Skeletal muscle satellite cell (primary cell): ENCODE measurements at regions not wholly inside any gene's neighbourhood (a gene's known extent, or its start where the extent isn't known, plus 50 kb on each side); places are given as distances from the start of the nearest gene placed in this dataset.

ENCODE experiments used
- H3K27me3 ChIP-seq: 2 replicates; pipeline ENCODE4 v1.7.0; 2013; ENCODE audit warnings: low read length; ENCODE audit not compliant: control insufficient read depth, insufficient read depth
- H3K36me3 ChIP-seq: 2 replicates; pipeline ENCODE4 v1.7.0; 2013; ENCODE audit warnings: mild to moderate bottlenecking, control low read depth, low read length; ENCODE audit not compliant: insufficient read depth
- H3K4me1 ChIP-seq: 2 replicates; pipeline ENCODE4 v1.7.0; 2013; ENCODE audit warnings: low read length; ENCODE audit not compliant: control insufficient read depth, insufficient read depth
- H3K4me2 ChIP-seq: 2 replicates; pipeline ENCODE4 v1.7.0; 2013; ENCODE audit warnings: mild to moderate bottlenecking, low read length
- H3K4me3 ChIP-seq: 2 replicates; pipeline ENCODE4 v1.7.0; 2013; ENCODE audit warnings: low read length
- H3K9ac ChIP-seq: 2 replicates; pipeline ENCODE4 v1.7.0; 2013; ENCODE audit warnings: mild to moderate bottlenecking, low read depth, low read length, moderate library complexity
- H3K9me3 ChIP-seq: replicated peaks from 2 replicates; pipeline ENCODE4 v1.7.0; 2013; ENCODE audit warnings: mild to moderate bottlenecking, control low read depth, low read length

GRCh38 chr2:150156415-150156814 is 331.1 kb downstream of the RND3 start:
- H3K9ac ChIP-seq: no peak overlapping the region
- H3K4me1 ChIP-seq: no peaks in the 10 kb centered on the region
- H3K4me3 ChIP-seq: no peak overlapping the region
- no peaks in the 10 kb centered on the region for H3K36me3 ChIP-seq
- no peak overlapping the region for H3K4me2 ChIP-seq
- H3K9me3 ChIP-seq: no peaks in the 10 kb centered on the region
- H3K27me3 ChIP-seq: no peaks in the 10 kb centered on the region

GRCh38 chr2:150154308-150154797 is 333.1 kb downstream of the RND3 start:
- H3K27me3 ChIP-seq: no peaks in the 10 kb centered on the region
- H3K4me2 ChIP-seq: no peak overlapping the region
- H3K4me1 ChIP-seq: no peaks in the 10 kb centered on the region
- H3K9me3 ChIP-seq: no peaks in the 10 kb centered on the region
- H3K36me3 ChIP-seq: no peaks in the 10 kb centered on the region
- H3K9ac ChIP-seq: no peak overlapping the region
- H3K4me3 ChIP-seq: no peak overlapping the region

- no peak overlapping the region for H3K9ac ChIP-seq
- no peaks in the 10 kb centered on the region for H3K9me3 ChIP-seq
- no peak overlapping the region for H3K4me3 ChIP-seq
- no peaks in the 10 kb centered on the region for H3K27me3 ChIP-seq
- H3K36me3 ChIP-seq: no peaks in the 10 kb centered on the region
- H3K4me2 ChIP-seq: no peak overlapping the region
- H3K4me1 ChIP-seq: no peaks in the 10 kb centered on the region
Measured at GRCh38 chr2:150153646-150154307, 333.7 kb downstream of the RND3 start.

- peaks cover 3% of the 10 kb centered on the region for H3K9me3 ChIP-seq
- no peak overlapping the region for H3K4me2 ChIP-seq
- H3K4me3 ChIP-seq: no peak overlapping the region
- H3K36me3 ChIP-seq: no peaks in the 10 kb centered on the region
- H3K9ac ChIP-seq: no peak overlapping the region
- H3K27me3 ChIP-seq: no peaks in the 10 kb centered on the region
- no peaks in the 10 kb centered on the region for H3K4me1 ChIP-seq
Measured at GRCh38 chr2:150152230-150152629, 335.2 kb downstream of the RND3 start.

GRCh38 chr2:150150144-150150543 is 337.3 kb downstream of the RND3 start:
- H3K27me3 ChIP-seq: no peaks in the 10 kb centered on the region
- no peak overlapping the region for H3K9ac ChIP-seq
- peaks cover 10% of the 10 kb centered on the region for H3K9me3 ChIP-seq
- no peaks in the 10 kb centered on the region for H3K36me3 ChIP-seq
- peaks cover 2% of the 10 kb centered on the region for H3K4me1 ChIP-seq
- H3K4me3 ChIP-seq: no peak overlapping the region
- H3K4me2 ChIP-seq: no peak overlapping the region

- Histone ChIP-seq H3K4me2 (no peak overlapping the region), H3K4me1 (peaks cover 18% of the 10 kb centered on the region), H3K4me3 (no peak overlapping the region), H3K36me3 (no peaks in the 10 kb centered on the region), H3K27me3 (no peaks in the 10 kb centered on the region), H3K9me3 (peaks cover 10% of the 10 kb centered on the region), H3K9ac (no peak overlapping the region)
Measured at GRCh38 chr2:150147889-150148683, 339.4 kb downstream of the RND3 start.

GRCh38 chr2:150146879-150147278 is 340.6 kb downstream of the RND3 start:
- no peaks in the 10 kb centered on the region for H3K27me3 ChIP-seq
- H3K4me3 ChIP-seq: no peak overlapping the region
- H3K36me3 ChIP-seq: no peaks in the 10 kb centered on the region
- peaks cover 10% of the 10 kb centered on the region for H3K9me3 ChIP-seq
- peaks cover 29% of the 10 kb centered on the region for H3K4me1 ChIP-seq
- no peak overlapping the region for H3K4me2 ChIP-seq
- H3K9ac ChIP-seq: no peak overlapping the region

- Histone ChIP-seq H3K9ac (no peak overlapping the region), H3K4me1 (peaks cover 39% of the 10 kb centered on the region), H3K9me3 (peaks cover 10% of the 10 kb centered on the region), H3K4me2 (no peak overlapping the region), H3K36me3 (no peaks in the 10 kb centered on the region), H3K4me3 (no peak overlapping the region), H3K27me3 (no peaks in the 10 kb centered on the region)
Measured at GRCh38 chr2:150145299-150145692, 342.2 kb downstream of the RND3 start.

GRCh38 chr2:150144546-150145298 is 342.7 kb downstream of the RND3 start:
- Histone ChIP-seq H3K4me2 (no peak overlapping the region), H3K27me3 (no peaks in the 10 kb centered on the region), H3K9me3 (peaks cover 10% of the 10 kb centered on the region), H3K9ac (no peak overlapping the region), H3K36me3 (no peaks in the 10 kb centered on the region), H3K4me1 (peaks cover 39% of the 10 kb centered on the region), H3K4me3 (no peak overlapping the region)

GRCh38 chr2:150143087-150143536 is 344.4 kb downstream of the RND3 start:
- H3K9ac ChIP-seq: peak overlapping the region; percentile 31
- H3K9me3 ChIP-seq: peaks cover 10% of the 10 kb centered on the region
- H3K4me3 ChIP-seq: no peak overlapping the region
- peak overlapping the region; percentile 41 for H3K4me2 ChIP-seq
- no peaks in the 10 kb centered on the region for H3K27me3 ChIP-seq
- H3K36me3 ChIP-seq: no peaks in the 10 kb centered on the region
- peaks cover 39% of the 10 kb centered on the region for H3K4me1 ChIP-seq

GRCh38 chr2:150142561-150142960 is 344.9 kb downstream of the RND3 start:
- Histone ChIP-seq H3K9ac (peak overlapping the region; percentile 32), H3K4me2 (peak overlapping the region; percentile 41), H3K4me3 (no peak overlapping the region), H3K9me3 (peaks cover 10% of the 10 kb centered on the region), H3K27me3 (no peaks in the 10 kb centered on the region), H3K36me3 (no peaks in the 10 kb centered on the region), H3K4me1 (peaks cover 39% of the 10 kb centered on the region)
